ENCODE measurements at regions not wholly inside any gene's neighbourhood (a gene's known extent, or its start where the extent isn't known, plus 50 kb on each side); places are given as distances from the start of the nearest gene placed in this dataset.

DNA sequence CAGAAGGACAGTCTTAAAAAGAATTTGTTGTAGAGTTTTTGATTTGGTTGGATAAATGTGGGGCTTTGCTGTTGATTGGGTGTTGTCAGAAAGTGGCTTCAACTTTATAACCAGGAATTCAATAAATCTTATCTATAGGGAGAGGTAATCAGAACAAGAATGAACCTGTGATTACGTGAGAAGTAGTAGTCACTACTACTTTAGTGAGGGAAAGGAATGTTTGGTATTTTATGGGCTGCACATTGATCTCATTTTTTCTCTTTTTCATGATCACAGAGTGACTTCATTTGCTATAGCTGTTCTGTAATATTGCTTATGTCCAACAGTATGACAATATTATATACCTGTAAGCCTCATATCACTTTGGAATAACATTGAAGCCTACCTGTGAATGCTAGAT, 485.2 kb upstream of the BCHE start:
- intact Hi-C loops (cut with micrococcal nuclease): no loop called here
- BruUV-seq (replicated peaks): no TSS peak
- no peaks in the 10 kb centered on the region for H3K36me3 ChIP-seq (ENCODE audit: control insufficient read depth, insufficient read depth, low read length)
- no peak overlapping the region for H3K9ac ChIP-seq (ENCODE audit: insufficient read depth in 1 of 2, low read depth in 2 of 2, low read length in 2 of 2)
- no peak overlapping the region for H3K4me2 ChIP-seq (ENCODE audit: insufficient read depth, low read length)
- no peaks in the 10 kb centered on the region for H3K9me3 ChIP-seq (replicated peaks; ENCODE audit: control insufficient read depth, insufficient read depth, low read depth, low read length)
- WGBS (ENCODE audit: insufficient coverage, low coverage, missing lambda C conversion rate): 0% methylated on average over 1 of the region's 1 CpG
- ChIA-PET POLR2A (no interaction called here), CTCF (ENCODE audit: low intra/inter-chr PET ratio) (no interaction called here)
- H3K79me2 ChIP-seq (ENCODE audit: control insufficient read depth, insufficient read depth, low read length): no peaks in the 10 kb centered on the region
- no peak overlapping the region for H2AFZ ChIP-seq (ENCODE audit: low read depth, low read length)
- H3K27ac ChIP-seq (ENCODE audit: extremely low read depth, low read depth, low read length): no peak overlapping the region
- H3K4me3 ChIP-seq: no peak overlapping the region
- no peaks in the 10 kb centered on the region for H3K9me1 ChIP-seq (ENCODE audit: control insufficient read depth, insufficient read depth, low read length)
- DNase-seq (ENCODE audit: extremely low read depth in 1 of 4, low spot score in 3 of 4): no peak
- in situ Hi-C loops (cut with MboI): no loop called here
- H3K27me3 ChIP-seq (ENCODE audit: control insufficient read depth in 2 of 2, insufficient read depth in 2 of 2, low read length in 2 of 2): no peaks in the 10 kb centered on the region
- FAIRE-seq: no peak
- no peaks in the 10 kb centered on the region for H4K20me1 ChIP-seq (replicated peaks; ENCODE audit: control insufficient read depth, insufficient read depth, low read length)
- H3K4me1 ChIP-seq (replicated peaks in 1 of 2; ENCODE audit: control insufficient read depth in 2 of 2, insufficient read depth in 2 of 2, low read length in 2 of 2): no peaks in the 10 kb centered on the region
- TF ChIP-seq COPS2 (conservative IDR thresholded peaks at IDR 0.05) (no peak), IRF2 (CRISPR knock-in tag; IDR thresholded peaks at IDR 0.05) (no peak), ILK (tag; IDR thresholded peaks at IDR 0.05; ENCODE audit: borderline replicate concordance, low read depth) (no peak), ZNF707 (CRISPR knock-in tag; conservative IDR thresholded peaks at IDR 0.05) (no peak), SMARCE1 (IDR thresholded peaks at IDR 0.05) (no peak)
- TF ChIP-seq, protein P1, sequence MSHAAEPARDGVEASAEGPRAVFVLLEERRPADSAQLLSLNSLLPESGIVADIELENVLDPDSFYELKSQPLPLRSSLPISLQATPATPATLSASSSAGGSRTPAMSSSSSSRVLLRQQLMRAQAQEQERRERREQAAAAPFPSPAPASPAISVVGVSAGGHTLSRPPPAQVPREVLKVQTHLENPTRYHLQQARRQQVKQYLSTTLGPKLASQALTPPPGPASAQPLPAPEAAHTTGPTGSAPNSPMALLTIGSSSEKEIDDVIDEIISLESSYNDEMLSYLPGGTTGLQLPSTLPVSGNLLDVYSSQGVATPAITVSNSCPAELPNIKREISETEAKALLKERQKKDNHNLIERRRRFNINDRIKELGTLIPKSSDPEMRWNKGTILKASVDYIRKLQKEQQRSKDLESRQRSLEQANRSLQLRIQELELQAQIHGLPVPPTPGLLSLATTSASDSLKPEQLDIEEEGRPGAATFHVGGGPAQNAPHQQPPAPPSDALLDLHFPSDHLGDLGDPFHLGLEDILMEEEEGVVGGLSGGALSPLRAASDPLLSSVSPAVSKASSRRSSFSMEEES (CRISPR knock-in tag; IDR thresholded peaks at IDR 0.05): no peak
- ATAC-seq: no peak

Data from K562 (cell line).